SK-N-SH treated with all-trans-retinoic acid at 6 μM for 48 hours (cell line): ENCODE measurements at regions not wholly inside any gene's neighbourhood (a gene's known extent, or its start where the extent isn't known, plus 50 kb on each side); places are given as distances from the start of the nearest gene placed in this dataset.

Experiments used
- ATAC-seq: fragments of 200-7000 bp; cut with Tn5 transposase; 3 replicates; pipeline ENCODE4 v1.9.1; 2020; ENCODE audit warnings: mild to moderate bottlenecking, moderate library complexity
- BACH2 ChIP-seq: fragments of 250-450 bp; sonication (Bioruptor Pico); IDR thresholded peaks from 2 replicates; pipeline ENCODE4 v1.9.0; 2021; ENCODE audit warnings: mild to moderate bottlenecking, borderline replicate concordance
- CREB5 ChIP-seq: fragments of 250-450 bp; sonication (Bioruptor Pico); IDR thresholded peaks from 2 replicates; pipeline ENCODE4 v1.5.1; 2020; ENCODE audit warnings: low read depth, mild to moderate bottlenecking, moderate library complexity
- CSDC2 ChIP-seq: fragments of 250-450 bp; sonication (Bioruptor Pico); IDR thresholded peaks from 2 replicates; pipeline ENCODE4 v1.5.0; 2020; ENCODE audit warnings: mild to moderate bottlenecking, moderate library complexity
- ESRRG ChIP-seq: fragments of 250-450 bp; sonication (Bioruptor Pico); IDR thresholded peaks from 2 replicates; pipeline ENCODE4 v1.6.1; 2021; ENCODE audit warnings: mild to moderate bottlenecking
- GLIS3 ChIP-seq: fragments of 250-450 bp; sonication (Bioruptor Pico); IDR thresholded peaks from 2 replicates; pipeline ENCODE4 v1.5.0; 2020; ENCODE audit warnings: mild to moderate bottlenecking, moderate library complexity
- OSR1 ChIP-seq: fragments of 250-450 bp; sonication (Bioruptor Pico); IDR thresholded peaks from 2 replicates; pipeline ENCODE4 v1.8.0; 2022; ENCODE audit warnings: moderate library complexity, mild to moderate bottlenecking, inconsistent platforms
- PPARA ChIP-seq: fragments of 250-450 bp; sonication (Bioruptor Pico); IDR thresholded peaks from 2 replicates; pipeline ENCODE4 v1.5.0; 2020; ENCODE audit warnings: mild to moderate bottlenecking, borderline replicate concordance
- RARB ChIP-seq: fragments of 250-450 bp; sonication (Bioruptor Pico); IDR thresholded peaks from 2 replicates; pipeline ENCODE4 v1.8.0; 2021; ENCODE audit warnings: mild to moderate bottlenecking, moderate library complexity
- SNAI2 ChIP-seq: fragments of 250-450 bp; sonication (Bioruptor Pico); IDR thresholded peaks from 2 replicates; pipeline ENCODE4 v1.5.0; 2020; ENCODE audit warnings: mild to moderate bottlenecking, moderate library complexity
- TCF4 ChIP-seq: fragments of 250-450 bp; sonication (Bioruptor Pico); IDR thresholded peaks from 2 replicates; pipeline ENCODE4 v1.8.0; 2021; ENCODE audit warnings: mild to moderate bottlenecking, moderate library complexity, borderline replicate concordance
- TOX ChIP-seq: fragments of 250-450 bp; sonication (Bioruptor Pico); IDR thresholded peaks from 2 replicates; pipeline ENCODE4 v1.8.0; 2021; ENCODE audit warnings: mild to moderate bottlenecking, moderate library complexity, borderline replicate concordance
- ZC3H10 ChIP-seq: fragments of 250-450 bp; sonication (Bioruptor Pico); IDR thresholded peaks from 2 replicates; pipeline ENCODE4 v1.5.1; 2021; ENCODE audit warnings: mild to moderate bottlenecking, moderate library complexity
- ZFP3 ChIP-seq: fragments of 250-450 bp; sonication (Bioruptor Pico); IDR thresholded peaks from 2 replicates; pipeline ENCODE4 v1.5.0; 2020; ENCODE audit warnings: mild to moderate bottlenecking, moderate library complexity
- ZFP30 ChIP-seq: fragments of 450-650 bp; formaldehyde crosslinking; IDR thresholded peaks from 2 replicates; pipeline ENCODE4 v1.5.0; 2022; ENCODE audit warnings: mild to moderate bottlenecking, moderate library complexity
- ZNF565 ChIP-seq: fragments of 450-650 bp; formaldehyde crosslinking; conservative IDR thresholded peaks from 2 replicates; pipeline ENCODE4 v1.5.0; 2020; ENCODE audit warnings: low read depth, mild to moderate bottlenecking, moderate library complexity
- ZNF70 ChIP-seq: fragments of 450-650 bp; formaldehyde crosslinking; IDR thresholded peaks from 2 replicates; pipeline ENCODE4 v1.5.0; 2020; ENCODE audit warnings: mild to moderate bottlenecking, moderate library complexity
- ZNF8 ChIP-seq: fragments of 450-650 bp; formaldehyde crosslinking; IDR thresholded peaks from 2 replicates; pipeline ENCODE4 v1.5.0; 2020; ENCODE audit warnings: mild to moderate bottlenecking, moderate library complexity
- TF ChIP-seq, protein P1 (sequence below): fragments of 250-450 bp; sonication (Bioruptor Pico); IDR thresholded peaks from 2 replicates; pipeline ENCODE4 v1.5.0; 2020; ENCODE audit warnings: mild to moderate bottlenecking, moderate library complexity
- TF ChIP-seq, protein P2 (sequence below): fragments of 250-450 bp; sonication (Bioruptor Pico); IDR thresholded peaks from 2 replicates; pipeline ENCODE4 v1.8.0; 2020; ENCODE audit warnings: mild to moderate bottlenecking, moderate library complexity, borderline replicate concordance
- TF ChIP-seq, protein P3 (sequence below): fragments of 250-450 bp; sonication (Bioruptor Pico); IDR thresholded peaks from 2 replicates; pipeline ENCODE4 v1.8.0; 2021; ENCODE audit warnings: low read depth, mild to moderate bottlenecking, moderate library complexity, borderline replicate concordance
- TF ChIP-seq, protein P4 (sequence below): fragments of 250-450 bp; sonication (Bioruptor Pico); IDR thresholded peaks from 2 replicates; pipeline ENCODE4 v1.5.1; 2021; ENCODE audit warnings: mild to moderate bottlenecking, moderate library complexity

DNA sequence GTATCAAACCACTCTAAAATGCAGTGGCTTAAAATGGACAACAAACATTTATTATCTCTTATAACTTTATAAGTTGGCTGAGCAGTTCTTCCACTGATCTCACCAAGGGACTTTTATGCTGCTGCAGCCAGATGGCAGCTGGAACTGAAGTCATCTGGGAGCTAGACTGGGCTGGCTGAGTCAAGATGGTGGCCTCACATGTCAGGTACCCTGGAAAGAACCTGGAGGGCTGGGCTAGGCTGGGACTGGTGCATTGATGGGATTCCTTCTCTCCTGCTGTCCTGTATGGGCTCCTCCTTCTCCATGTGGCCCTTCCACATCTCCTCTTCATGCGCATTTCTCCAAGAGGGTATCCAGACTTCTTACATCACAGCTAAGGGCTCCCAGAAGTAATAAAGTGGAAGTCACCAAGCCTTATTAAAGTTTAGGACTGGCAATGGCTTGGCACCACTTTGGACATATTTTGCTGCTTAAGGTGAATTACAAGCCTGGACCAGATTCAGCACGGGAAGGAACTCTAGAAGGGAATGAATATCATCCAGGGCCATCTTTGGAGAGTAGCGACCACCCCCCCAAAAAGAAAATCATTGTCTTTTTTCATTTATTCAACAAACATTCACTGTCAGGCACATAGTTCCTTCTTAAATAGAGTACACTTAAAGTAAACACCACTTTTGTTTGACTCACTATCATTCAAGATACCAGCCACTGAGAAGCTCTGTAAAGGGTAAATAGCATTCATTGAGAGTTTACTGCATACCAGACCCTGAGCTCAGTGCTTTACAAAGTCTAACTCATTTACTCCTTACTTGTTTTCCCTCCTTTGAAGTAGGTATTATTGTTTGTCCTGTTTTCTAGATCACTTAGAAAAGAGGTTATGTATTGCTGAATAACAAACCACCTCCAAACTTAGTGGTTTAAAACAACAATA, 138.0 kb downstream of the ZFP36L2 start (continued):
- TF ChIP-seq ZFP3 (CRISPR knock-in tag) (no peak), RARB (CRISPR knock-in tag) (no peak)

GRCh38 chr2:43087413-43087812, 139.0 kb downstream of the ZFP36L2 start:
- no peak for ATAC-seq

DNA sequence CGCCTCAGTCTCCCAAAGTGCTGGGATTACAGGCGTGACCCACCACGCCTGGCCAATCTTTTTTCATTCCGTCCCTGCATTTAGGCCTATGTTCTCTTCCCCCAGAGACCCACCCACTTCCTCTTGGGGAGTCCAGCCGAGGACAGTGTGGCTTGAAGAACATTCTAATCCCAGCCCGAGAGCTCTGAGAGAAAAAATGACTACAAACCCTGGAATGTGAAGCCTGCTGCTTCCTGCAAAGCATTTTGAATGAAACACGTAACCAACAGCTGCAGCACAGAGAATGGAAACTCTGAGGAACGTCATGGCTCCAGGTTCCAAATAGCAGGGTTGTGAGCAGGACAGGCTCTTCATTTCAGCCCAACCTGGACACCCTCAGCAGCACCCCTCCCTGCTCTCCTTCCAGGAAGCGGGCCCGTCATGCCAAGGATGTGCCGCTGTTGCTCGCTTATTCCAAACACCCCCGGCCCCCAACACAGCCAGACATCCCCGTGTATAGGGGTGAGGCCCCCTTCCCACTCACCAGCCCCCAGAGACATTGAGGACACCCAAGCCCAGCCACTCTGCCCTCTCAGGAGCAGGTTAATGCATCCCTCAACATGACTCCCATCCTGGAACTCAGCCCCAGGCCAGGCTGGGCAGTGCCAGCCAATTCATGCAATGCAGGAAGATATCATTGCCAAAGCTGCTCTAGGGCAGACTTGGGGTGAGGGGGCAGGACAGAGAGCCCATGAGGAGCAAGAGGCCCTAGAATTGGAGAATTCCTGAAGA, 139.8 kb downstream of the ZFP36L2 start:
- ATAC-seq, result peak; percentile 75
- TF ChIP-seq CREB5 (CRISPR knock-in tag), result peak; percentile 23; the same call in 1 of the 2 replicates
- no peak for TF ChIP-seq TOX (CRISPR knock-in tag)
- TF ChIP-seq, protein P1, sequence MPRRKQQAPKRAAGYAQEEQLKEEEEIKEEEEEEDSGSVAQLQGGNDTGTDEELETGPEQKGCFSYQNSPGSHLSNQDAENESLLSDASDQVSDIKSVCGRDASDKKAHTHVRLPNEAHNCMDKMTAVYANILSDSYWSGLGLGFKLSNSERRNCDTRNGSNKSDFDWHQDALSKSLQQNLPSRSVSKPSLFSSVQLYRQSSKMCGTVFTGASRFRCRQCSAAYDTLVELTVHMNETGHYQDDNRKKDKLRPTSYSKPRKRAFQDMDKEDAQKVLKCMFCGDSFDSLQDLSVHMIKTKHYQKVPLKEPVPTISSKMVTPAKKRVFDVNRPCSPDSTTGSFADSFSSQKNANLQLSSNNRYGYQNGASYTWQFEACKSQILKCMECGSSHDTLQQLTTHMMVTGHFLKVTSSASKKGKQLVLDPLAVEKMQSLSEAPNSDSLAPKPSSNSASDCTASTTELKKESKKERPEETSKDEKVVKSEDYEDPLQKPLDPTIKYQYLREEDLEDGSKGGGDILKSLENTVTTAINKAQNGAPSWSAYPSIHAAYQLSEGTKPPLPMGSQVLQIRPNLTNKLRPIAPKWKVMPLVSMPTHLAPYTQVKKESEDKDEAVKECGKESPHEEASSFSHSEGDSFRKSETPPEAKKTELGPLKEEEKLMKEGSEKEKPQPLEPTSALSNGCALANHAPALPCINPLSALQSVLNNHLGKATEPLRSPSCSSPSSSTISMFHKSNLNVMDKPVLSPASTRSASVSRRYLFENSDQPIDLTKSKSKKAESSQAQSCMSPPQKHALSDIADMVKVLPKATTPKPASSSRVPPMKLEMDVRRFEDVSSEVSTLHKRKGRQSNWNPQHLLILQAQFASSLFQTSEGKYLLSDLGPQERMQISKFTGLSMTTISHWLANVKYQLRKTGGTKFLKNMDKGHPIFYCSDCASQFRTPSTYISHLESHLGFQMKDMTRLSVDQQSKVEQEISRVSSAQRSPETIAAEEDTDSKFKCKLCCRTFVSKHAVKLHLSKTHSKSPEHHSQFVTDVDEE, result no peak
- TF ChIP-seq RARB (CRISPR knock-in tag), result no peak
- TF ChIP-seq GLIS3 (CRISPR knock-in tag), result no peak
- peak; percentile 69; the same call in 1 of the 2 replicates for TF ChIP-seq SNAI2 (CRISPR knock-in tag)
- no peak for TF ChIP-seq ZNF8 (CRISPR knock-in tag)
- 0 out of 2 replicates have a peak, but pooled peaks have one; percentile 2 for TF ChIP-seq ZFP30 (CRISPR knock-in tag)
- TF ChIP-seq BACH2, result no peak
- peak; percentile 60 for TF ChIP-seq CSDC2
- TF ChIP-seq ZNF565 (CRISPR knock-in tag), result no peak
- no peak for TF ChIP-seq PPARA (CRISPR knock-in tag)
- TF ChIP-seq ZFP3 (CRISPR knock-in tag), result peak; percentile 76
- TF ChIP-seq ZNF70 (CRISPR knock-in tag), result no peak
- TF ChIP-seq, all 23 proteins: peak for 5

More at GRCh38 chr2:43087413-43087812, 139.0 kb downstream of the ZFP36L2 start:
- TF ChIP-seq TOX (CRISPR knock-in tag), result no peak
- no peak for TF ChIP-seq ZC3H10 (CRISPR knock-in tag)
- no peak for TF ChIP-seq TCF4 (CRISPR knock-in tag)
- TF ChIP-seq ESRRG (CRISPR knock-in tag), result no peak
- TF ChIP-seq, protein P2, sequence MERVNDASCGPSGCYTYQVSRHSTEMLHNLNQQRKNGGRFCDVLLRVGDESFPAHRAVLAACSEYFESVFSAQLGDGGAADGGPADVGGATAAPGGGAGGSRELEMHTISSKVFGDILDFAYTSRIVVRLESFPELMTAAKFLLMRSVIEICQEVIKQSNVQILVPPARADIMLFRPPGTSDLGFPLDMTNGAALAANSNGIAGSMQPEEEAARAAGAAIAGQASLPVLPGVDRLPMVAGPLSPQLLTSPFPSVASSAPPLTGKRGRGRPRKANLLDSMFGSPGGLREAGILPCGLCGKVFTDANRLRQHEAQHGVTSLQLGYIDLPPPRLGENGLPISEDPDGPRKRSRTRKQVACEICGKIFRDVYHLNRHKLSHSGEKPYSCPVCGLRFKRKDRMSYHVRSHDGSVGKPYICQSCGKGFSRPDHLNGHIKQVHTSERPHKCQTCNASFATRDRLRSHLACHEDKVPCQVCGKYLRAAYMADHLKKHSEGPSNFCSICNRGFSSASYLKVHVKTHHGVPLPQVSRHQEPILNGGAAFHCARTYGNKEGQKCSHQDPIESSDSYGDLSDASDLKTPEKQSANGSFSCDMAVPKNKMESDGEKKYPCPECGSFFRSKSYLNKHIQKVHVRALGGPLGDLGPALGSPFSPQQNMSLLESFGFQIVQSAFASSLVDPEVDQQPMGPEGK (CRISPR knock-in tag), result no peak
- TF ChIP-seq, protein P3, sequence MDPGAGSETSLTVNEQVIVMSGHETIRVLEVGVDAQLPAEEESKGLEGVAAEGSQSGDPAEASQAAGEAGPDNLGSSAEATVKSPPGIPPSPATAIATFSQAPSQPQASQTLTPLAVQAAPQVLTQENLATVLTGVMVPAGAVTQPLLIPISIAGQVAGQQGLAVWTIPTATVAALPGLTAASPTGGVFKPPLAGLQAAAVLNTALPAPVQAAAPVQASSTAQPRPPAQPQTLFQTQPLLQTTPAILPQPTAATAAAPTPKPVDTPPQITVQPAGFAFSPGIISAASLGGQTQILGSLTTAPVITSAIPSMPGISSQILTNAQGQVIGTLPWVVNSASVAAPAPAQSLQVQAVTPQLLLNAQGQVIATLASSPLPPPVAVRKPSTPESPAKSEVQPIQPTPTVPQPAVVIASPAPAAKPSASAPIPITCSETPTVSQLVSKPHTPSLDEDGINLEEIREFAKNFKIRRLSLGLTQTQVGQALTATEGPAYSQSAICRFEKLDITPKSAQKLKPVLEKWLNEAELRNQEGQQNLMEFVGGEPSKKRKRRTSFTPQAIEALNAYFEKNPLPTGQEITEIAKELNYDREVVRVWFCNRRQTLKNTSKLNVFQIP (CRISPR knock-in tag), result no peak
- TF ChIP-seq, protein P1, result no peak
- TF ChIP-seq CSDC2, result no peak
- TF ChIP-seq OSR1 (CRISPR knock-in tag), result no peak
- TF ChIP-seq, protein P4, sequence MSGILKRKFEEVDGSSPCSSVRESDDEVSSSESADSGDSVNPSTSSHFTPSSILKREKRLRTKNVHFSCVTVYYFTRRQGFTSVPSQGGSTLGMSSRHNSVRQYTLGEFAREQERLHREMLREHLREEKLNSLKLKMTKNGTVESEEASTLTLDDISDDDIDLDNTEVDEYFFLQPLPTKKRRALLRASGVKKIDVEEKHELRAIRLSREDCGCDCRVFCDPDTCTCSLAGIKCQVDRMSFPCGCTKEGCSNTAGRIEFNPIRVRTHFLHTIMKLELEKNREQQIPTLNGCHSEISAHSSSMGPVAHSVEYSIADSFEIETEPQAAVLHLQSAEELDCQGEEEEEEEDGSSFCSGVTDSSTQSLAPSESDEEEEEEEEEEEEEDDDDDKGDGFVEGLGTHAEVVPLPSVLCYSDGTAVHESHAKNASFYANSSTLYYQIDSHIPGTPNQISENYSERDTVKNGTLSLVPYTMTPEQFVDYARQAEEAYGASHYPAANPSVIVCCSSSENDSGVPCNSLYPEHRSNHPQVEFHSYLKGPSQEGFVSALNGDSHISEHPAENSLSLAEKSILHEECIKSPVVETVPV (CRISPR knock-in tag), result no peak
- TF ChIP-seq SNAI2 (CRISPR knock-in tag), result no peak
- no peak for TF ChIP-seq BACH2
